ENCODE measurements at regions not wholly inside any gene's neighbourhood (a gene's known extent, or its start where the extent isn't known, plus 50 kb on each side); places are given as distances from the start of the nearest gene placed in this dataset.

GRCh38 chr2:3024401-3024935 is 353.1 kb downstream of the EIPR1 start:
- Histone ChIP-seq H2AFZ (ENCODE audit: low read length) (no peak overlapping the region), H3K27me3 (ENCODE audit: insufficient read depth, low read length) (no peaks in the 10 kb centered on the region), H3K4me1 (ENCODE audit: insufficient read depth, low read length) (no peaks in the 10 kb centered on the region), H3K27ac (ENCODE audit: low read depth, low read length) (no peak overlapping the region), H3K79me2 (ENCODE audit: insufficient read depth, low read length) (no peaks in the 10 kb centered on the region), H3K4me3 (ENCODE audit: insufficient read depth, low read length) (no peak overlapping the region), H3K4me2 (ENCODE audit: insufficient read depth, low read length) (no peak overlapping the region), H4K20me1 (ENCODE audit: insufficient read depth, low read length) (no peaks in the 10 kb centered on the region), H3K36me3 (ENCODE audit: insufficient read depth, low read length) (no peaks in the 10 kb centered on the region), H3K9me3 (ENCODE audit: low read depth, low read length) (peaks cover 3% of the 10 kb centered on the region)
- no peak for DNase-seq (ENCODE audit: insufficient read length, low spot score, missing footprints)
- no peak for TF ChIP-seq CTCF (IDR thresholded peaks at IDR 0.05; ENCODE audit: extremely low read depth, low read depth, low read length)

- Histone ChIP-seq H3K27me3 (ENCODE audit: insufficient read depth, low read length) (no peaks in the 10 kb centered on the region), H3K4me1 (ENCODE audit: insufficient read depth, low read length) (no peaks in the 10 kb centered on the region), H3K9me3 (ENCODE audit: low read depth, low read length) (peaks cover 3% of the 10 kb centered on the region), H3K36me3 (ENCODE audit: insufficient read depth, low read length) (no peaks in the 10 kb centered on the region), H2AFZ (ENCODE audit: low read length) (no peak overlapping the region), H3K79me2 (ENCODE audit: insufficient read depth, low read length) (no peaks in the 10 kb centered on the region), H3K4me2 (ENCODE audit: insufficient read depth, low read length) (no peak overlapping the region), H3K4me3 (ENCODE audit: insufficient read depth, low read length) (no peak overlapping the region), H3K27ac (ENCODE audit: low read depth, low read length) (no peak overlapping the region), H4K20me1 (ENCODE audit: insufficient read depth, low read length) (no peaks in the 10 kb centered on the region)
- DNase-seq (ENCODE audit: insufficient read length, low spot score, missing footprints), result no peak
- TF ChIP-seq CTCF (IDR thresholded peaks at IDR 0.05; ENCODE audit: extremely low read depth, low read depth, low read length), result no peak
Measured at GRCh38 chr2:3023531-3023930, 354.1 kb downstream of the EIPR1 start.

- H2AFZ ChIP-seq (ENCODE audit: low read length), result no peak overlapping the region
- peak; percentile 18 for DNase-seq (ENCODE audit: insufficient read length, low spot score, missing footprints)
- H3K4me2 ChIP-seq (ENCODE audit: insufficient read depth, low read length), result no peak overlapping the region
- no peaks in the 10 kb centered on the region for H3K79me2 ChIP-seq (ENCODE audit: insufficient read depth, low read length)
- TF ChIP-seq CTCF (IDR thresholded peaks at IDR 0.05; ENCODE audit: extremely low read depth, low read depth, low read length), result no peak
- H4K20me1 ChIP-seq (ENCODE audit: insufficient read depth, low read length), result no peaks in the 10 kb centered on the region
- H3K9me3 ChIP-seq (ENCODE audit: low read depth, low read length), result peaks cover 3% of the 10 kb centered on the region
- H3K4me1 ChIP-seq (ENCODE audit: insufficient read depth, low read length), result no peaks in the 10 kb centered on the region
- H3K4me3 ChIP-seq (ENCODE audit: insufficient read depth, low read length), result no peak overlapping the region
- H3K36me3 ChIP-seq (ENCODE audit: insufficient read depth, low read length), result no peaks in the 10 kb centered on the region
- H3K27me3 ChIP-seq (ENCODE audit: insufficient read depth, low read length), result no peaks in the 10 kb centered on the region
- no peak overlapping the region for H3K27ac ChIP-seq (ENCODE audit: low read depth, low read length)
Measured at GRCh38 chr2:3022841-3023372, 354.7 kb downstream of the EIPR1 start.

- Histone ChIP-seq H3K27ac (ENCODE audit: low read depth, low read length) (no peak overlapping the region), H2AFZ (ENCODE audit: low read length) (no peak overlapping the region)
Measured at GRCh38 chr2:3021720-3022119, 355.9 kb downstream of the EIPR1 start.

More at GRCh38 chr2:3021720-3022119, 355.9 kb downstream of the EIPR1 start:
- Histone ChIP-seq H3K27me3 (ENCODE audit: insufficient read depth, low read length) (no peaks in the 10 kb centered on the region), H3K4me1 (ENCODE audit: insufficient read depth, low read length) (no peaks in the 10 kb centered on the region), H3K36me3 (ENCODE audit: insufficient read depth, low read length) (no peaks in the 10 kb centered on the region), H3K79me2 (ENCODE audit: insufficient read depth, low read length) (no peaks in the 10 kb centered on the region), H3K4me2 (ENCODE audit: insufficient read depth, low read length) (no peak overlapping the region), H3K4me3 (ENCODE audit: insufficient read depth, low read length) (no peak overlapping the region), H3K9me3 (ENCODE audit: low read depth, low read length) (peaks cover 3% of the 10 kb centered on the region), H4K20me1 (ENCODE audit: insufficient read depth, low read length) (no peaks in the 10 kb centered on the region)
- no peak for DNase-seq (ENCODE audit: insufficient read length, low spot score, missing footprints)
- TF ChIP-seq CTCF (IDR thresholded peaks at IDR 0.05; ENCODE audit: extremely low read depth, low read depth, low read length), result no peak

Measured in osteoblast (primary cell).